ENCODE measurements at regions not wholly inside any gene's neighbourhood (a gene's known extent, or its start where the extent isn't known, plus 50 kb on each side); places are given as distances from the start of the nearest gene placed in this dataset.

- no peak overlapping the region for H3K4ac ChIP-seq (ENCODE audit: low read length)
- no peaks in the 10 kb centered on the region for H3K79me1 ChIP-seq (ENCODE audit: low read depth, low read length)
- no peaks in the 10 kb centered on the region for H3K36me3 ChIP-seq (replicated peaks in 1 of 2; ENCODE audit: control insufficient read depth in 2 of 2, insufficient read depth in 2 of 2, low read length in 2 of 2)
- no peaks in the 10 kb centered on the region for H3K27me3 ChIP-seq (ENCODE audit: control insufficient read depth in 3 of 3, insufficient read depth in 3 of 3, low read depth in 1 of 3, low read length in 3 of 3)
- no peak overlapping the region for H4K91ac ChIP-seq (ENCODE audit: low read depth, low read length, poor library complexity)
- no peak overlapping the region for H3K9ac ChIP-seq (ENCODE audit: low read depth, low read length, poor library complexity)
- no peak for DNase-seq (ENCODE audit: low spot score)
- H2AFZ ChIP-seq (ENCODE audit: low read length) = no peak overlapping the region
- H3K4me3 ChIP-seq (ENCODE audit: low read length in 2 of 2) = no peak overlapping the region
- no peak overlapping the region for H3K4me2 ChIP-seq (ENCODE audit: insufficient read depth, low read length, poor library complexity, severe bottlenecking)
- no peak overlapping the region for H2BK120ac ChIP-seq (ENCODE audit: low read depth, low read length)
- no peak overlapping the region for H2AK5ac ChIP-seq (ENCODE audit: low read depth, low read length)
- no peaks in the 10 kb centered on the region for H3K9me3 ChIP-seq (replicated peaks in 1 of 2; ENCODE audit: control insufficient read depth in 2 of 2, insufficient read depth in 1 of 2, low read depth in 1 of 2, low read length in 2 of 2)
- H3K18ac ChIP-seq (ENCODE audit: low read length) = no peak overlapping the region
- no peak overlapping the region for H2BK12ac ChIP-seq (ENCODE audit: low read length)
- H2BK5ac ChIP-seq (ENCODE audit: low read length) = no peak overlapping the region
- no peak overlapping the region for H2BK15ac ChIP-seq (ENCODE audit: low read length)
- H3K4me1 ChIP-seq (ENCODE audit: control insufficient read depth in 2 of 2, insufficient read depth in 1 of 2, low read depth in 1 of 2, low read length in 2 of 2) = no peaks in the 10 kb centered on the region
- H4K8ac ChIP-seq (ENCODE audit: low read depth, low read length) = no peak overlapping the region
- no peak overlapping the region for H3K14ac ChIP-seq (ENCODE audit: low read length)
- no peak overlapping the region for H3K27ac ChIP-seq (replicated peaks; ENCODE audit: low read length)
- no peak overlapping the region for H3K23ac ChIP-seq (ENCODE audit: low read depth, low read length, poor library complexity)
Measured at GRCh38 chrX:113849408-113849807, 734.5 kb upstream of the HTR2C start.

- no peak overlapping the region for H2AFZ ChIP-seq (ENCODE audit: low read length)
- H4K91ac ChIP-seq (ENCODE audit: low read depth, low read length, poor library complexity) = no peak overlapping the region
- H3K9ac ChIP-seq (ENCODE audit: low read depth, low read length, poor library complexity) = no peak overlapping the region
- no peak overlapping the region for H2BK15ac ChIP-seq (ENCODE audit: low read length)
- no peaks in the 10 kb centered on the region for H3K27me3 ChIP-seq (ENCODE audit: control insufficient read depth in 3 of 3, insufficient read depth in 3 of 3, low read depth in 1 of 3, low read length in 3 of 3)
- no peak overlapping the region for H3K4ac ChIP-seq (ENCODE audit: low read length)
- no peak overlapping the region for H4K8ac ChIP-seq (ENCODE audit: low read depth, low read length)
- WGBS, 2 donors (ENCODE audit: extremely low coverage in 2 of 2, insufficient read length in 2 of 2, insufficient replicate concordance in 1 of 2) = no CpG with 5 or more reads among the region's 8 CpGs
- H2BK5ac ChIP-seq (ENCODE audit: low read length) = no peak overlapping the region
- no peaks in the 10 kb centered on the region for H3K9me3 ChIP-seq (replicated peaks in 1 of 2; ENCODE audit: control insufficient read depth in 2 of 2, insufficient read depth in 1 of 2, low read depth in 1 of 2, low read length in 2 of 2)
- no peak overlapping the region for H3K4me2 ChIP-seq (ENCODE audit: insufficient read depth, low read length, poor library complexity, severe bottlenecking)
- H3K4me1 ChIP-seq (ENCODE audit: control insufficient read depth in 2 of 2, insufficient read depth in 1 of 2, low read depth in 1 of 2, low read length in 2 of 2) = no peaks in the 10 kb centered on the region
- no peaks in the 10 kb centered on the region for H3K36me3 ChIP-seq (replicated peaks in 1 of 2; ENCODE audit: control insufficient read depth in 2 of 2, insufficient read depth in 2 of 2, low read length in 2 of 2)
- H3K27ac ChIP-seq (replicated peaks; ENCODE audit: low read length) = no peak overlapping the region
- H3K23ac ChIP-seq (ENCODE audit: low read depth, low read length, poor library complexity) = no peak overlapping the region
- no peak overlapping the region for H3K18ac ChIP-seq (ENCODE audit: low read length)
- H3K4me3 ChIP-seq (ENCODE audit: low read length in 2 of 2) = no peak overlapping the region
- DNase-seq (ENCODE audit: low spot score) = no peak
- no peak overlapping the region for H2AK5ac ChIP-seq (ENCODE audit: low read depth, low read length)
- no peaks in the 10 kb centered on the region for H3K79me1 ChIP-seq (ENCODE audit: low read depth, low read length)
- no peak overlapping the region for H3K14ac ChIP-seq (ENCODE audit: low read length)
- no peak overlapping the region for H2BK12ac ChIP-seq (ENCODE audit: low read length)
- no peak overlapping the region for H2BK120ac ChIP-seq (ENCODE audit: low read depth, low read length)
Measured at GRCh38 chrX:113833096-113834055, 750.5 kb upstream of the HTR2C start.

- H4K8ac ChIP-seq (ENCODE audit: low read depth, low read length) = no peak overlapping the region
- no peak overlapping the region for H2BK5ac ChIP-seq (ENCODE audit: low read length)
- no peak overlapping the region for H2BK12ac ChIP-seq (ENCODE audit: low read length)
- no peaks in the 10 kb centered on the region for H3K9me3 ChIP-seq (replicated peaks in 1 of 2; ENCODE audit: control insufficient read depth in 2 of 2, insufficient read depth in 1 of 2, low read depth in 1 of 2, low read length in 2 of 2)
- no peak overlapping the region for H2BK15ac ChIP-seq (ENCODE audit: low read length)
- H3K23ac ChIP-seq (ENCODE audit: low read depth, low read length, poor library complexity) = no peak overlapping the region
- H3K79me1 ChIP-seq (ENCODE audit: low read depth, low read length) = no peaks in the 10 kb centered on the region
- no peak overlapping the region for H2AFZ ChIP-seq (ENCODE audit: low read length)
- no peak overlapping the region for H3K9ac ChIP-seq (ENCODE audit: low read depth, low read length, poor library complexity)
- no CpG with 5 or more reads among the region's 7 CpGs for WGBS, 2 donors (ENCODE audit: extremely low coverage in 2 of 2, insufficient read length in 2 of 2, insufficient replicate concordance in 1 of 2)
- H3K36me3 ChIP-seq (replicated peaks in 1 of 2; ENCODE audit: control insufficient read depth in 2 of 2, insufficient read depth in 2 of 2, low read length in 2 of 2) = peaks cover 0 to 3% of the 10 kb centered on the region in 2 donors
- H3K14ac ChIP-seq (ENCODE audit: low read length) = no peak overlapping the region
- no peaks in the 10 kb centered on the region for H3K4me1 ChIP-seq (ENCODE audit: control insufficient read depth in 2 of 2, insufficient read depth in 1 of 2, low read depth in 1 of 2, low read length in 2 of 2)
- H2AK5ac ChIP-seq (ENCODE audit: low read depth, low read length) = no peak overlapping the region
- DNase-seq (ENCODE audit: low spot score) = no peak
- no peaks in the 10 kb centered on the region for H3K27me3 ChIP-seq (ENCODE audit: control insufficient read depth in 3 of 3, insufficient read depth in 3 of 3, low read depth in 1 of 3, low read length in 3 of 3)
- H2BK120ac ChIP-seq (ENCODE audit: low read depth, low read length) = no peak overlapping the region
- H3K4me3 ChIP-seq (ENCODE audit: low read length in 2 of 2) = no peak overlapping the region
- no peak overlapping the region for H4K91ac ChIP-seq (ENCODE audit: low read depth, low read length, poor library complexity)
- no peak overlapping the region for H3K4me2 ChIP-seq (ENCODE audit: insufficient read depth, low read length, poor library complexity, severe bottlenecking)
- H3K18ac ChIP-seq (ENCODE audit: low read length) = no peak overlapping the region
- H3K27ac ChIP-seq (replicated peaks; ENCODE audit: low read length) = no peak overlapping the region
- no peak overlapping the region for H3K4ac ChIP-seq (ENCODE audit: low read length)
Measured at GRCh38 chrX:113828470-113828869, 755.4 kb upstream of the HTR2C start.

- WGBS, 2 donors (ENCODE audit: extremely low coverage in 2 of 2, insufficient read length in 2 of 2, insufficient replicate concordance in 1 of 2) = no CpG with 5 or more reads among the region's 3 CpGs
- no peak overlapping the region for H3K4ac ChIP-seq (ENCODE audit: low read length)
- H2AFZ ChIP-seq (ENCODE audit: low read length) = no peak overlapping the region
- H3K9ac ChIP-seq (ENCODE audit: low read depth, low read length, poor library complexity) = no peak overlapping the region
- no peak overlapping the region for H2AK5ac ChIP-seq (ENCODE audit: low read depth, low read length)
- no peaks in the 10 kb centered on the region for H3K4me1 ChIP-seq (ENCODE audit: control insufficient read depth in 2 of 2, insufficient read depth in 1 of 2, low read depth in 1 of 2, low read length in 2 of 2)
- H3K79me1 ChIP-seq (ENCODE audit: low read depth, low read length) = no peaks in the 10 kb centered on the region
- no peak overlapping the region for H2BK12ac ChIP-seq (ENCODE audit: low read length)
- no peak overlapping the region for H3K4me3 ChIP-seq (ENCODE audit: low read length in 2 of 2)
- H2BK120ac ChIP-seq (ENCODE audit: low read depth, low read length) = no peak overlapping the region
- no peak overlapping the region for H3K23ac ChIP-seq (ENCODE audit: low read depth, low read length, poor library complexity)
- H2BK5ac ChIP-seq (ENCODE audit: low read length) = no peak overlapping the region
- H4K91ac ChIP-seq (ENCODE audit: low read depth, low read length, poor library complexity) = no peak overlapping the region
- H3K14ac ChIP-seq (ENCODE audit: low read length) = no peak overlapping the region
- H4K8ac ChIP-seq (ENCODE audit: low read depth, low read length) = no peak overlapping the region
- H3K4me2 ChIP-seq (ENCODE audit: insufficient read depth, low read length, poor library complexity, severe bottlenecking) = no peak overlapping the region
- DNase-seq (ENCODE audit: low spot score) = no peak
- H3K9me3 ChIP-seq (replicated peaks in 1 of 2; ENCODE audit: control insufficient read depth in 2 of 2, insufficient read depth in 1 of 2, low read depth in 1 of 2, low read length in 2 of 2) = no peaks in the 10 kb centered on the region
- H3K36me3 ChIP-seq (replicated peaks in 1 of 2; ENCODE audit: control insufficient read depth in 2 of 2, insufficient read depth in 2 of 2, low read length in 2 of 2) = no peaks in the 10 kb centered on the region
- no peaks in the 10 kb centered on the region for H3K27me3 ChIP-seq (ENCODE audit: control insufficient read depth in 3 of 3, insufficient read depth in 3 of 3, low read depth in 1 of 3, low read length in 3 of 3)
- H3K27ac ChIP-seq (replicated peaks; ENCODE audit: low read length) = no peak overlapping the region
- H3K18ac ChIP-seq (ENCODE audit: low read length) = no peak overlapping the region
- no peak overlapping the region for H2BK15ac ChIP-seq (ENCODE audit: low read length)
Measured at GRCh38 chrX:113818346-113818745, 765.5 kb upstream of the HTR2C start.

All from neuronal stem cell (in vitro differentiated cells).